ENCODE measurements at regions not wholly inside any gene's neighbourhood (a gene's known extent, or its start where the extent isn't known, plus 50 kb on each side); places are given as distances from the start of the nearest gene placed in this dataset.

DNA sequence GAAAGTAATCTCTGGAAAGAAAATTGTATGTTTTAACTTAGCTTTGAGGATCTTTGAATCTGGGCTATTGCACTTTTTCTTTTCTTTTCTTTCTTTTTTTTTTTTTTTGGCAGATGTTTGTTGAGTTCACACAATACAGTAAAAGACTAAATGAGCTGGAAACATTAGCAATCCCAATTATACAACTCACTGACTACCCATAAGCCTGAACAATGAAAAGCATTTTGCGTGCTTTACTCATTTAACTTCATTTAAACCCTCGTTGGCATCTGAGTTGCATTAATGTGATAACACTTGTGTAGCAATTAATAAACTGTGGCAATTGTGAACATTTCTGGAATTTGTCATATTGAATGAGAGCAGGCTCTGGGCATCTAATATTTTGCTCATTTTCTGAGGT, 269.4 kb upstream of the RBMS3 start:
- TF ChIP-seq POLR2A (IDR thresholded peaks at IDR 0.05) = no peak
- TF ChIP-seq CTCF (IDR thresholded peaks at IDR 0.05) = no peak

All from upper lobe of left lung (tissue), 4 donors.